Colonic mucosa (tissue), 4 donors: ENCODE measurements at regions not wholly inside any gene's neighbourhood (a gene's known extent, or its start where the extent isn't known, plus 50 kb on each side); places are given as distances from the start of the nearest gene placed in this dataset.

Source experiments
- DNase-seq: peaks from one replicate; pipeline ENCODE4 v3.0.0-alpha.2; 2020
- H3K27ac ChIP-seq: fragments of 200-600 bp; one replicate; pipeline ENCODE4 v1.8.0; 2021
- H3K27me3 ChIP-seq: fragments of 200-600 bp; one replicate; pipeline ENCODE4 v1.8.0; 2021
- H3K36me3 ChIP-seq: fragments of 200-600 bp; one replicate; pipeline ENCODE4 v1.8.0; 2021
- H3K4me1 ChIP-seq: fragments of 200-600 bp; one replicate; pipeline ENCODE4 v1.8.0; 2021; ENCODE audit warnings: mild to moderate bottlenecking
- H3K4me3 ChIP-seq: fragments of 200-600 bp; one replicate; pipeline ENCODE4 v1.8.0; 2021
- H3K9ac ChIP-seq, 2 donors: one replicate each; pipeline ENCODE4 v1.7.0; 2013; ENCODE audit warnings: control low read depth in 2 of 2, low read depth in 2 of 2, low read length in 2 of 2
- H3K9me3 ChIP-seq: fragments of 200-600 bp; one replicate; pipeline ENCODE4 v1.8.0; 2021
- intact Hi-C: fragments of 100-400 bp; cut with DNase I; formaldehyde crosslinking; loops from one replicate; pipeline ENCODE4 v1.14.1; 2022
- TF ChIP-seq, protein P1 (sequence below): fragments of 200-600 bp; IDR thresholded peaks from one replicate; pipeline ENCODE4 v1.8.0; 2022; ENCODE audit warnings: antibody characterized with exemption, mild to moderate bottlenecking
- donor health status: healthy.
- donor health status: DM: no; HTN: no; CAD: no.
- donor health status: DM: no; HTN: no; CAD: no.

DNA sequence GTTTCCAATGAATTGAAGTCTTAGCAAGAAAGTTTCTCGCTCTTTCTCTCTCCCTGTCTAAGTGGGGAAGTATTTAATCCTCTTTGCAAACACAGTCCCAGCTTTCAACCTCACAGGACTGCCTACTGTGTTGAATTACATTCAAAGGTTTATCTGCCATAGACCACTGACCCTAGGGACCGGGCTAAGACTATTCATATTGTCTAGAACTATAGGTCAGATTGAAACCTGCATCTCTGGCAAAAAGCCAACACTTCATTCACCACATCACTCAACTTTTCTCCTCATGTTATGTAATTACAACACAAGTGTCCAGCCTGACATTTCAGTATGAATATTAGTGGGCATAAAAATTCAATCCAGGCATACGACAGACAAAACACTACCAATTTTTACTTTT, 314.7 kb upstream of the RSPO3 start:
- Histone ChIP-seq H3K4me1 (no peaks in the 10 kb centered on the region), H3K4me3 (no peak overlapping the region), H3K27ac (no peak overlapping the region), H3K27me3 (no peaks in the 10 kb centered on the region), H3K9me3 (no peaks in the 10 kb centered on the region), H3K36me3 (no peaks in the 10 kb centered on the region), H3K9ac (no peak overlapping the region)
- intact Hi-C loops, result loop anchor here (10.0 kb wide), 1 partner anchor 271 kb away; no protein-coding TSS in a partner anchor
- DNase-seq, result no peak
- TF ChIP-seq, protein P1, sequence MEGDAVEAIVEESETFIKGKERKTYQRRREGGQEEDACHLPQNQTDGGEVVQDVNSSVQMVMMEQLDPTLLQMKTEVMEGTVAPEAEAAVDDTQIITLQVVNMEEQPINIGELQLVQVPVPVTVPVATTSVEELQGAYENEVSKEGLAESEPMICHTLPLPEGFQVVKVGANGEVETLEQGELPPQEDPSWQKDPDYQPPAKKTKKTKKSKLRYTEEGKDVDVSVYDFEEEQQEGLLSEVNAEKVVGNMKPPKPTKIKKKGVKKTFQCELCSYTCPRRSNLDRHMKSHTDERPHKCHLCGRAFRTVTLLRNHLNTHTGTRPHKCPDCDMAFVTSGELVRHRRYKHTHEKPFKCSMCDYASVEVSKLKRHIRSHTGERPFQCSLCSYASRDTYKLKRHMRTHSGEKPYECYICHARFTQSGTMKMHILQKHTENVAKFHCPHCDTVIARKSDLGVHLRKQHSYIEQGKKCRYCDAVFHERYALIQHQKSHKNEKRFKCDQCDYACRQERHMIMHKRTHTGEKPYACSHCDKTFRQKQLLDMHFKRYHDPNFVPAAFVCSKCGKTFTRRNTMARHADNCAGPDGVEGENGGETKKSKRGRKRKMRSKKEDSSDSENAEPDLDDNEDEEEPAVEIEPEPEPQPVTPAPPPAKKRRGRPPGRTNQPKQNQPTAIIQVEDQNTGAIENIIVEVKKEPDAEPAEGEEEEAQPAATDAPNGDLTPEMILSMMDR, result no peak

DNA sequence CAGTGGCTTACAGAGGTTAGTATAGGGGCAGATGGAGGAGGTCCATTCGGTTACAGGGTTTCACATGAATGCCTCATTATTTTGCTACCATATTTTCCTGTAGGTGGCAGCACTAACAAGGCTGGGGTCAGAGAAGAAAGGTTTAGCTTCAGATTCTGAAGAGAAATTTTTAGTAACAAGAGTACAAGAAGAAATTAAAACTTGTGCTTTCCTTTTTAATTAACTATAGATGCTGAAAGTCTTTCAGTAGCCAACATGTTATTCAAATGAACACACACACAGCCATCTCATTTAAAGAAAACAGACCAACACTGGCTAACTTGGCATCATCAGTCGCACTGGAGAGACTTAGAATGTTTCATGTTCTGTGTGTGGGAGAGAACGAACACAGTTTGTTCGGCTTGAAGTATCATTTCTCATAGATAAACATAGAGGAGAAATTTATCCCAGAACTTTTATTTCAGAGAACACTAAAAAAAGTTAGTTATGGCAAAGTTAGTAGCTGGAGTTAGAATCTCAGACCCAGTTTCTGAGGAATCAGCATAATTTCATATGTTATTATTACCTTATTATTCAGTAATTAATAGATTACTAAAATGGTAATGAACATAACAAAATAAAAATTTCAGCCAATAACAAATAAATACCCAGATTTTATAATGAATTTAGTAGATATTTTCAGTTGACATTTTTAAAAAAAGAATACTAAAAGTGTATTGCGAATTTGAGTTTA, 314.0 kb upstream of the RSPO3 start:
- peak; percentile 32 for DNase-seq
- Histone ChIP-seq H3K4me3 (no peak overlapping the region), H3K9ac (no peak overlapping the region), H3K27me3 (no peaks in the 10 kb centered on the region), H3K9me3 (no peaks in the 10 kb centered on the region), H3K36me3 (no peaks in the 10 kb centered on the region), H3K27ac (no peak overlapping the region), H3K4me1 (no peaks in the 10 kb centered on the region)
- intact Hi-C loops, result loop anchor here (10.0 kb wide), 1 partner anchor 270 kb away; no protein-coding TSS in a partner anchor
- TF ChIP-seq, protein P1, result peak; percentile 53

DNA sequence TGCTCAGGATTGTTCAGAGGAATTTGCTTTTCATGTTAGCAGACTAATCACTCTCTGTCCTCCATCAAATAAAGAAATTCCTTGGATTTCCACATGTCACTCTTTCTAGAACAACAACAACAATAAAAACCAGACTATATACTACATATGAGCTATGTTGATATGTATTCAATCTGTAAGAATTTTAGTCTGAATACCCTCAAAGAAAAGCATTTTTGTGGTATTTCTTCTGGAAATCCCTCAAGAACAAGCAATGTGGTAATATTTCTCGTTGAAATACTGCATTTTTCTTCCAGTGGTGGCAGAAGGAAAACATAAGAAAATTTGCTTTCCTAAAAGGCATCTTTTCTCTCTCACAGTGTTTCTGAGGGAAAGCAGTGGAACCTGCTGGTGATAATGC, 312.6 kb upstream of the RSPO3 start:
- no peak overlapping the region for H3K4me3 ChIP-seq
- no peaks in the 10 kb centered on the region for H3K9me3 ChIP-seq
- H3K36me3 ChIP-seq, result no peaks in the 10 kb centered on the region
- H3K27ac ChIP-seq, result no peak overlapping the region
- TF ChIP-seq, protein P1, result no peak
- no peak for DNase-seq
- no peak overlapping the region for H3K9ac ChIP-seq
- intact Hi-C loops, result loop anchor here (10.0 kb wide), 1 partner anchor 269 kb away; no protein-coding TSS in a partner anchor
- no peaks in the 10 kb centered on the region for H3K4me1 ChIP-seq
- no peaks in the 10 kb centered on the region for H3K27me3 ChIP-seq

DNA sequence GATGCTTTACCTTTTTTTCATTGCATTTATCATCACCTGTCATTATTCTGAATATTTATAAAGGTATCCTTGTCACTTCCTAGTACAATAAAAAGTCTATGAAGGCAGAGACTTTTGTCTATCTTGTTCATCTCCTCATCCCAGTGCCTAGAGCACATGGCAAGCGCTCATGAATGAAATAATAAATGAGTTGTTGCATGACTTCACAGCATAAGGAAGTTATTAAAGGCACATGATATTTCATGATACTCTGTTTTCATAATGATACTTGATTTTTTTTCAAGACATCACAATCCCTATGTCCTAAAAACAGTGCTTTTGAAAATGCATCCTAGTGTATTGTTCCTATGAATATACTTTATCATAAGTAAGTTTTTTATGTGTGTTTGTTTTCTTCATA, 310.6 kb upstream of the RSPO3 start:
- no peaks in the 10 kb centered on the region for H3K36me3 ChIP-seq
- no peak overlapping the region for H3K4me3 ChIP-seq
- no peak overlapping the region for H3K27ac ChIP-seq
- intact Hi-C loops, result loop anchor here (10.0 kb wide), 1 partner anchor 267 kb away; no protein-coding TSS in a partner anchor
- no peaks in the 10 kb centered on the region for H3K9me3 ChIP-seq
- no peaks in the 10 kb centered on the region for H3K27me3 ChIP-seq
- no peak overlapping the region for H3K9ac ChIP-seq
- TF ChIP-seq, protein P1, result no peak
- no peaks in the 10 kb centered on the region for H3K4me1 ChIP-seq
- no peak for DNase-seq

DNA sequence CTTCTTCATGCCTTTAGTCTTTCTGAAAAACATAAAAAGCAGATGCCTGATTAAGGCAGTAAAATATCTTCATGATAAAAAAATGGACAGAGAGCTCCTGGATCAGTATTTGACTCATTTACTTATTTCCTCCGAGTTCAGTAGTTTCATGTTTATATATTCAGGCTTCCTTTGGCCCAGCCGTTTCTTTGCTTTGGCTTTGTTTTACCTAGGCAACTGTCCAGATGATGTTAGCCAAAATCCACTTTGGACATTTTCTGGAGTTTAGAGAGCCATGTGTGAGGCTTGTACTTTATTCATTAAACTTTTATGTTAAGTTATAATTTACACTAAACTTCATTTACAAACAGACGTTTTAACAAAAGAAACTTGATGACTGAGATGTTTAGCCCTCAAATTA, 307.1 kb upstream of the RSPO3 start:
- H3K4me3 ChIP-seq, result no peak overlapping the region
- H3K36me3 ChIP-seq, result no peaks in the 10 kb centered on the region
- H3K4me1 ChIP-seq, result no peaks in the 10 kb centered on the region
- no peak overlapping the region for H3K9ac ChIP-seq
- TF ChIP-seq, protein P1, result no peak
- no peaks in the 10 kb centered on the region for H3K27me3 ChIP-seq
- DNase-seq, result no peak
- H3K9me3 ChIP-seq, result no peaks in the 10 kb centered on the region
- no peak overlapping the region for H3K27ac ChIP-seq
- intact Hi-C loops, result no loop called here
